Hepatocyte (in vitro differentiated cells): ENCODE measurements at regions not wholly inside any gene's neighbourhood (a gene's known extent, or its start where the extent isn't known, plus 50 kb on each side); places are given as distances from the start of the nearest gene placed in this dataset.

Source experiments
- DNase-seq: peaks from one replicate; pipeline ENCODE4 v3.0.0-alpha.2; 2016; ENCODE audit warnings: low spot score
- H2AFZ ChIP-seq: fragments of 200-600 bp; sonication (generic); 2 replicates; pipeline ENCODE4 v1.6.0; 2016; ENCODE audit warnings: antibody characterized with exemption, mild to moderate bottlenecking
- H3K27ac ChIP-seq: fragments of 200-600 bp; sonication (generic); 2 replicates; pipeline ENCODE4 v1.5.1; 2016; ENCODE audit warnings: mild to moderate bottlenecking
- H3K27me3 ChIP-seq: fragments of 200-600 bp; sonication (generic); 2 replicates; pipeline ENCODE4 v1.6.1; 2016
- H3K36me3 ChIP-seq: fragments of 200-600 bp; sonication (generic); replicated peaks from 2 replicates; pipeline ENCODE4 v1.5.1; 2016; ENCODE audit warnings: low read depth; ENCODE audit not compliant: insufficient read depth
- H3K4me1 ChIP-seq: fragments of 200-600 bp; sonication (generic); 2 replicates; pipeline ENCODE4 v1.5.1; 2016; ENCODE audit warnings: mild to moderate bottlenecking, moderate library complexity; ENCODE audit not compliant: insufficient read depth
- H3K4me2 ChIP-seq: fragments of 200-600 bp; sonication (generic); 2 replicates; pipeline ENCODE4 v1.6.0; 2016
- H3K4me3 ChIP-seq: fragments of 200-600 bp; sonication (generic); 2 replicates; pipeline ENCODE4 v1.5.1; 2016; ENCODE audit warnings: mild to moderate bottlenecking
- H3K79me2 ChIP-seq: fragments of 200-600 bp; sonication (generic); 2 replicates; pipeline ENCODE4 v1.6.0; 2017; ENCODE audit warnings: mild to moderate bottlenecking
- H3K9me2 ChIP-seq: fragments of 200-600 bp; sonication (generic); replicated peaks from 2 replicates; pipeline ENCODE4 v1.6.0; 2017; ENCODE audit warnings: mild to moderate bottlenecking; ENCODE audit not compliant: insufficient read depth
- H3K9me3 ChIP-seq: fragments of 200-600 bp; sonication (generic); 2 replicates; pipeline ENCODE4 v1.5.1; 2016; ENCODE audit warnings: low read depth, mild to moderate bottlenecking
- H4K20me1 ChIP-seq: fragments of 200-600 bp; sonication (generic); 2 replicates; pipeline ENCODE4 v1.6.0; 2016; ENCODE audit warnings: mild to moderate bottlenecking; ENCODE audit not compliant: insufficient read depth, poor library complexity, severe bottlenecking
- CTCF ChIP-seq: fragments of 200-600 bp; sonication (generic); IDR thresholded peaks from 2 replicates; pipeline ENCODE4 v1.5.1; 2016; ENCODE audit warnings: antibody characterized with exemption, mild to moderate bottlenecking; ENCODE audit not compliant: poor library complexity
- EZH2 ChIP-seq: fragments of 200-600 bp; sonication (generic); IDR thresholded peaks from 2 replicates; pipeline ENCODE4 v1.6.1; 2016; ENCODE audit warnings: antibody characterized with exemption, mild to moderate bottlenecking, borderline replicate concordance
- EZH2phosphoT487 ChIP-seq: fragments of 200-600 bp; sonication (generic); IDR thresholded peaks from one replicate; pipeline ENCODE4 v1.6.1; 2018; ENCODE audit warnings: antibody characterized with exemption, mild to moderate bottlenecking, low read depth, moderate library complexity; ENCODE audit not compliant: unreplicated experiment, severe bottlenecking
- WGBS: methylation state at CpG from one replicate; pipeline ENCODE4 v1.1.6; 2016; ENCODE audit warnings: low lambda C conversion rate; ENCODE audit errors: missing lambda C conversion rate; 5-methylcytosine and 5-hydroxymethylcytosine counted together

GRCh38 chr1:22254756-22255155, 111.9 kb upstream of the WNT4 start:
- no peaks in the 10 kb centered on the region for H3K36me3 ChIP-seq
- no peaks in the 10 kb centered on the region for H4K20me1 ChIP-seq
- WGBS = 83% methylated on average over 4 of the region's 7 CpGs
- no peaks in the 10 kb centered on the region for H3K27me3 ChIP-seq
- DNase-seq = no peak
- TF ChIP-seq EZH2phosphoT487 = no peak
- TF ChIP-seq EZH2 = no peak
- no peak for TF ChIP-seq CTCF
- H3K27ac ChIP-seq = peak overlapping the region; percentile 23
- no peak overlapping the region for H2AFZ ChIP-seq
- H3K9me3 ChIP-seq = no peaks in the 10 kb centered on the region
- no peak overlapping the region for H3K4me2 ChIP-seq
- H3K9me2 ChIP-seq = no peaks in the 10 kb centered on the region
- H3K4me1 ChIP-seq = peaks cover 61% of the 10 kb centered on the region
- H3K79me2 ChIP-seq = no peaks in the 10 kb centered on the region
- H3K4me3 ChIP-seq = no peak overlapping the region

GRCh38 chr1:22255341-22256212, 112.7 kb upstream of the WNT4 start:
- 61% methylated on average over 11 of the region's 11 CpGs for WGBS
- Histone ChIP-seq H3K4me3 (no peak overlapping the region), H3K27ac (peak overlapping the region; percentile 67), H3K79me2 (no peaks in the 10 kb centered on the region), H4K20me1 (no peaks in the 10 kb centered on the region), H2AFZ (no peak overlapping the region), H3K9me3 (no peaks in the 10 kb centered on the region), H3K27me3 (no peaks in the 10 kb centered on the region), H3K4me2 (no peak overlapping the region), H3K9me2 (no peaks in the 10 kb centered on the region), H3K36me3 (no peaks in the 10 kb centered on the region), H3K4me1 (peaks cover 64% of the 10 kb centered on the region)
- no peak for TF ChIP-seq CTCF
- TF ChIP-seq EZH2phosphoT487 = no peak
- TF ChIP-seq EZH2 = no peak
- DNase-seq = peak; percentile 35

GRCh38 chr1:22256213-22256512, 113.3 kb upstream of the WNT4 start:
- no peaks in the 10 kb centered on the region for H3K9me3 ChIP-seq
- H3K4me3 ChIP-seq = no peak overlapping the region
- H3K79me2 ChIP-seq = no peaks in the 10 kb centered on the region
- peak overlapping the region; percentile 67 for H3K27ac ChIP-seq
- no peaks in the 10 kb centered on the region for H3K36me3 ChIP-seq
- H3K9me2 ChIP-seq = no peaks in the 10 kb centered on the region
- H3K4me2 ChIP-seq = no peak overlapping the region
- H3K27me3 ChIP-seq = no peaks in the 10 kb centered on the region
- no peak overlapping the region for H2AFZ ChIP-seq
- TF ChIP-seq EZH2phosphoT487 (no peak), CTCF (no peak), EZH2 (no peak)
- no peaks in the 10 kb centered on the region for H4K20me1 ChIP-seq
- DNase-seq = no peak
- 87% methylated on average over 3 of the region's 3 CpGs for WGBS
- peaks cover 60% of the 10 kb centered on the region for H3K4me1 ChIP-seq
